SK-N-MC (cell line): ENCODE measurements at regions not wholly inside any gene's neighbourhood (a gene's known extent, or its start where the extent isn't known, plus 50 kb on each side); places are given as distances from the start of the nearest gene placed in this dataset.

ENCODE experiments used
- DNase-seq: peaks from one replicate; pipeline ENCODE4 v3.0.0-alpha.2; 2011; ENCODE audit warnings: low read depth, low spot score
- H3K27ac ChIP-seq: fragments of 200-600 bp; sonication (generic); 2 replicates; pipeline ENCODE4 v1.5.1; 2016; ENCODE audit warnings: mixed run types
- H3K36me3 ChIP-seq: fragments of 200-600 bp; sonication (generic); 2 replicates; pipeline ENCODE4 v1.6.1; 2017; ENCODE audit warnings: antibody characterized with exemption, low read length, mixed read lengths; ENCODE audit not compliant: insufficient read depth
- H3K4me3 ChIP-seq: fragments of 200-600 bp; sonication (generic); 2 replicates; pipeline ENCODE4 v1.5.1; 2016
- H3K9ac ChIP-seq: fragments of 200-600 bp; sonication (generic); 2 replicates; pipeline ENCODE4 v1.8.0; 2017; ENCODE audit warnings: mixed run types, mixed read lengths; ENCODE audit not compliant: insufficient read length
- H3K9me3 ChIP-seq: fragments of 200-600 bp; sonication (generic); 2 replicates; pipeline ENCODE4 v1.6.1; 2017; ENCODE audit warnings: low read depth, mild to moderate bottlenecking, antibody characterized with exemption, low read length, moderate library complexity, mixed read lengths
- EZH2 ChIP-seq: fragments of 200-600 bp; sonication (generic); IDR thresholded peaks from one replicate; pipeline ENCODE4 v1.6.1; 2017; ENCODE audit warnings: antibody characterized with exemption
- FOXP2 ChIP-seq: optimal IDR thresholded peaks from 2 replicates; pipeline ENCODE3; 2011; ENCODE audit warnings: mild to moderate bottlenecking, moderate library complexity; ENCODE audit not compliant: insufficient read depth; ENCODE audit errors: extremely low read length, control extremely low read depth
- POLR2AphosphoS5 ChIP-seq: IDR thresholded peaks from 2 replicates; pipeline ENCODE4 v1.6.1; 2012; ENCODE audit warnings: mild to moderate bottlenecking, low read depth, low read length, borderline replicate concordance

DNA sequence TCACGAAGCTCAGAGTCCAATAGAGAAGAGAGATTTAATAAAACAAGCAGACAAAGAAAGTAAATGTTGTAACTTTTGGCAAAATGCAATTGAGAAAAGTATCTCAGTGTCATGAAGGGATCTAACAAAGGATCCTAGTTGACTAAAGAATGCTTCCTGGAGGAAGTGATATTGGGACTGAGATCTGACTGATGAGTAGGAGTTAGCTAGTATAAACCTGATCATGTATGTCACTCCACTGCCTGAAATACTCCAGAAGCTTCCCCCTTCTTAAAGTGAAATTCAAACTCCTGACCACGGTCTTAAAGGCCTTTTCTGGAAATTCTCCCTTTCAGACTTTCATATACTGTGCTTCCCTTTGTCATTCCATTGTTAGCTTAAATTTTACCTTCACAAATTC, 1102.4 kb upstream of the ZEB2 start:
- Histone ChIP-seq H3K27ac (no peak overlapping the region), H3K4me3 (no peak overlapping the region), H3K9ac (no peak overlapping the region), H3K36me3 (no peaks in the 10 kb centered on the region), H3K9me3 (no peaks in the 10 kb centered on the region)
- no peak for DNase-seq
- no peak for TF ChIP-seq POLR2AphosphoS5
- TF ChIP-seq EZH2 = no peak
- TF ChIP-seq FOXP2 = no peak

DNA sequence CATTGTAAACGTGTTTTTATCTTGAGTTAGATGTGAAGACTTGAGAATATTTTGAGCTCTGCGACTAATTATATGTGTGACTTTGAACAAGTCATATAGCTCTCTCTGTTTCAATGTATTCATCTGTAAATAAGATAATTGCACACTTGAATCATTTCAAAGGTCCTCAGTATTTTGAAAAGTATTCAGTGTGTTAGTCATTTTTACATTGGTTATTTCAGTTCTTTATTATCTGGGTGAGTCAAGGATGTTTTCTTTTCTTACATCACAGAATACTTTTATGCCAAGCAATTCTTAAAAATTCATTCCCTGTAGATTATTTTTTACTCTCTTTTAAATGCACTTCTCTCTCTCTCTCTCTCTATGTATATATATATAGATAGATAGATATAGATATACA, 1098.0 kb upstream of the ZEB2 start:
- Histone ChIP-seq H3K27ac (no peak overlapping the region), H3K4me3 (no peak overlapping the region), H3K36me3 (no peaks in the 10 kb centered on the region), H3K9ac (no peak overlapping the region), H3K9me3 (no peaks in the 10 kb centered on the region)
- TF ChIP-seq FOXP2 = no peak
- TF ChIP-seq EZH2 = no peak
- DNase-seq = no peak

DNA sequence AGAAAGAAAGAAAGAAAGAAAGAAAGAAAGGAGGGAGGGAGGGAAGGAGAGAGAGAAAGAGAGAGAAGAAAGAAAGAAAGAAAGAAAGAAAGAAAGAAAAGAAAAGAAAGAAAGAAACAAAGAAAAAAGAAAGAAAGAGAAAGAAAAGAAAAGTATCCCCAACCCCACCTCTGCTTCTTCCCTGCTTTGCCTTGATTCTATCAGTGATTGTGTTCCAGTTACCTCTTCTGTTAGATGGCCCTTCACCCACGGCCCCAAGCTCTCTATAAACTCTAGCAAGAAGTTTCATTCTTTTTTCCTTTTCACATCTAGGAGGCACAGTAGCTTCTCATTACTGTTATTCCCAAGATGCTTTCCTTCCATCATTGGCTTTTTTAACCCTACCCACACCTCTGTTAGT, 1097.5 kb upstream of the ZEB2 start:
- H3K27ac ChIP-seq = no peak overlapping the region

DNA sequence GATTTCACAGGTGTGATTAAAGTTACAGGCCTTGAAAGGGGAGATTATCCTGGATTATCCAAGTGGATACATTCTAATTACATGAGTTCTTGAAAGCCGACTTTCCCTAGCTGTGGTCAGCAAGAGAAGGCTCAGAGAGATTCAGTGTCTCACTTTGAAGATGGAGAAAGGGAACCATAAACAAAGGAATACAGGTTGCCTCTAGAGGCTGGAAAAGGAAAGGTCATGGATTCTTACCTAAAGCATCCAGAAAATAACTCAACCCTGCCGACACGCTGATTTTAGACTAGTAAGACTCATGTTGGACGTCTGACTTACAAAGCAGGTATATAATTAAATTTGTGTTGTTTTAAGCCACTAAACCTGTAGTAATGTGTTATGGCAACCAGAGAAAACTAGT, 1095.7 kb upstream of the ZEB2 start:
- TF ChIP-seq FOXP2 = no peak
- TF ChIP-seq EZH2 = no peak
- TF ChIP-seq POLR2AphosphoS5 = no peak
- DNase-seq = no peak
- H3K9me3 ChIP-seq = no peaks in the 10 kb centered on the region
- H3K4me3 ChIP-seq = no peak overlapping the region
- H3K27ac ChIP-seq = no peak overlapping the region
- H3K36me3 ChIP-seq = no peaks in the 10 kb centered on the region
- H3K9ac ChIP-seq = no peak overlapping the region

More for the DNA sequence above, 1097.5 kb upstream of the ZEB2 start:
- Histone ChIP-seq H3K9ac (no peak overlapping the region), H3K4me3 (no peak overlapping the region), H3K36me3 (no peaks in the 10 kb centered on the region), H3K9me3 (no peaks in the 10 kb centered on the region)
- DNase-seq = no peak
- TF ChIP-seq FOXP2 = no peak
- no peak for TF ChIP-seq EZH2
- no peak for TF ChIP-seq POLR2AphosphoS5

DNA sequence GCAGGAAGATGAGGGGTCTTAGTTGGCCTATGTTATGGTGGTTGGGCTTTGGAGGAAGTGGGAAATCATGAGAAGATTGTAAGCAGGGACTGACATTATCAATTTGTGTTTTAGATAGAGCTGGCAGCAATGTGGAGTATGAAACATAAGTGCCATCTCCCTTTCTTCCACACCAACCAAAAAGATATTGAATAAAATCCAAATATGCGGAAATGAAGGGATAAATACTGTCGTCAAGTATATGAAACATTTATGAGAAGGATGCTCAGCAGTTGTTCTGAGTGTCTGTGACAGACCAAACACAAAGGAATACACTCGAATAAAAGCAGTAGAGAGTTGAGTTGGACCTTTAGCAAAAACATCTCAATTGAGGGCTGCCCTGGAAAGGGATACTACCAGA, 1090.0 kb upstream of the ZEB2 start:
- H3K9me3 ChIP-seq = no peaks in the 10 kb centered on the region
- no peaks in the 10 kb centered on the region for H3K36me3 ChIP-seq
- TF ChIP-seq EZH2 = no peak
- no peak for TF ChIP-seq POLR2AphosphoS5
- TF ChIP-seq FOXP2 = no peak
- H3K9ac ChIP-seq = no peak overlapping the region
- H3K4me3 ChIP-seq = no peak overlapping the region
- DNase-seq = no peak
- H3K27ac ChIP-seq = no peak overlapping the region

DNA sequence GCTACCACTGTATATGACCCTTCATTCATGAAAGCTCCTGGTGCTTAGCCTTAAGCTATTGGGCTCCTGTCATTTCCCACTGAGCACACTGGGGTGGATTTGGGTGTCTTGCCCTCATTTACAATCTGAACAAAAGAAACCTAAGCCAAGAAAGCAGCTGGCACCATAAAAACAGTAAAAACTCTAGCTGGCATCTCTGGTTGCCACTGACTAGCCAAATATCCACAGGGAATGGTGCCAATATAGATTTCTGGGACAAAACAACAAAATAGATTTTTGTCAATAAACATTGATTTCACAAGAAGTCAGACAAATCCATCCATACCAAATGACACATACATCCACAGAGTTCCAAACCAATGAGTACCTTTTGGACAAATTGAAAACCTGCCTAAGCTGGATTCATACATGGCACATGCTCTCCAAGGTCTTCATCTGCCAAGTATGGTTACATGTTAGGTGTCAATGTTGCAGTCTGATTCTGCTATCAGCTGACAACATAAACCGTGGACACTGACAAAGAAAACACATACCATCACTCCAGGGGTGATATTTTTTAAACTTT, 1081.5 kb upstream of the ZEB2 start:
- no peak overlapping the region for H3K27ac ChIP-seq
- H3K4me3 ChIP-seq = no peak overlapping the region
- TF ChIP-seq FOXP2 (no peak), EZH2 (no peak), POLR2AphosphoS5 (no peak)
- no peaks in the 10 kb centered on the region for H3K9me3 ChIP-seq
- DNase-seq = no peak
- H3K9ac ChIP-seq = no peak overlapping the region
- no peaks in the 10 kb centered on the region for H3K36me3 ChIP-seq

DNA sequence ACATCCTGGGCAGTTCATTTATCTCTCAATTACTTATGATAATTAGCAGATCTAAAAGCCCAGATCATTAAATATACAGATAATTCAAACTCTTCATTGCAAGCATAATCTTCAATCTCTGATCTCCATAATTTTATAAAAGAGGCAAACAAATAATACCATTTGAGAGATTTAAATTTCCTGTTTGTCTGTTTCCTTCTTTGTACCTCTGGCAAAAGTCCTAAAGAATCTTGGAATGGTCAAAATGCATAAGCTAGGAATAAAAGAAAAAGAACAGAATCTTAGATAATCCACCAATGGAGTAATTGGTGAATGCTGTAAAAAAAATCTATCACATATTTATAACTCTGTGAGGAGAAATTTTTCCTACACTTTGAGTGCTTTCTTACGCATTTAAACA, 1080.9 kb upstream of the ZEB2 start:
- Histone ChIP-seq H3K4me3 (no peak overlapping the region), H3K9ac (no peak overlapping the region), H3K27ac (no peak overlapping the region), H3K36me3 (no peaks in the 10 kb centered on the region), H3K9me3 (no peaks in the 10 kb centered on the region)
- TF ChIP-seq EZH2 = no peak
- no peak for TF ChIP-seq FOXP2
- no peak for TF ChIP-seq POLR2AphosphoS5
- no peak for DNase-seq

DNA sequence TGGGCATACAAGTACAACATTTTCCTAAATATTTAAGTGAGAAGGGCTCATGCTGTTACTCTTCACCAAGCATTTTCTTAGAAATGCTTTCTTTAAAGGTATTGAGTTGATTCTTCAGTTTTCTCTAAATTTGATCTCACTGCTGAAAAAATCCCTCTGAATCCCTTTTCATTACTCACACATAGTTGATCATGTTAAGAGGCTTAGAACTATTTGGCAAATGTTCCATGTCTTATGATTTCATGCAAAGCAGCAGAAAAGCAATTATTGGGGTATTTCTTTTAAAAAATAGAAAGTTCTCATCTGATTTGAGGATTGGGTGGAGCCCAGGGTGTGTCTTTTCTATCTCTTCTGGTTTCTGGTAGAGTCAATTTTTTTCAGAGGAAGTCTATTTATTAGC, 1079.8 kb upstream of the ZEB2 start:
- Histone ChIP-seq H3K27ac (no peak overlapping the region), H3K9ac (no peak overlapping the region), H3K36me3 (no peaks in the 10 kb centered on the region), H3K4me3 (no peak overlapping the region), H3K9me3 (no peaks in the 10 kb centered on the region)
- TF ChIP-seq FOXP2 (no peak), POLR2AphosphoS5 (no peak), EZH2 (no peak)
- DNase-seq = no peak

DNA sequence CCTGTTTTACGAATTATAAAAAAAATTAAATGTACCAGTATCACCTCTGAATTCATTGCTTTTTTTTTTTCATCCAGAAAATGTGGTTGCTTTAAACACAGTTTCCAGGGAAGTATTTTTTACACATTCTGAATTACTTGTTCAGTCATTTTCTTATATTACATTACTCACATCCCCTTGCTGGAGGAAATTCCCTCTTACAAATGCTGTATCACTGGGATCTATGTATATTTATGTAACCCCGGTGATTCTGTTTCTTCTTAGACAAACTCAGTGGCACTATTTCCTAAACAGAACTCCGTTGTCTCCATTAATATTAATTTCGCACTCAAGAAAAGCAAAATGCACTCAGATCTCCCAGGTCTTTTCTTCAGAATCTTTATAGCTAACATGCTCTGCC, 1078.5 kb upstream of the ZEB2 start:
- H3K27ac ChIP-seq = no peak overlapping the region
- TF ChIP-seq POLR2AphosphoS5 = no peak
- no peak for TF ChIP-seq EZH2
- TF ChIP-seq FOXP2 = no peak
- H3K9ac ChIP-seq = no peak overlapping the region
- H3K9me3 ChIP-seq = no peaks in the 10 kb centered on the region
- H3K36me3 ChIP-seq = no peaks in the 10 kb centered on the region
- H3K4me3 ChIP-seq = no peak overlapping the region
- DNase-seq = no peak
